GM19239 (cell line): ENCODE measurements at regions not wholly inside any gene's neighbourhood (a gene's known extent, or its start where the extent isn't known, plus 50 kb on each side); places are given as distances from the start of the nearest gene placed in this dataset.
"Not testable (repeated sequence)": the region's sequence is repeated elsewhere in the genome, so short reads cannot be mapped to it uniquely, and the experiment has no call there.

Source experiments
- DNase-seq: peaks from one replicate; pipeline ENCODE4 v3.0.0; 2011; ENCODE audit warnings: low spot score; ENCODE audit not compliant: insufficient read length
- FAIRE-seq: peaks from 2 replicates; lab custom pipeline; 2011; peaks lifted over from hg19 to GRCh38; lab: Jason Lieb, UNC

DNA sequence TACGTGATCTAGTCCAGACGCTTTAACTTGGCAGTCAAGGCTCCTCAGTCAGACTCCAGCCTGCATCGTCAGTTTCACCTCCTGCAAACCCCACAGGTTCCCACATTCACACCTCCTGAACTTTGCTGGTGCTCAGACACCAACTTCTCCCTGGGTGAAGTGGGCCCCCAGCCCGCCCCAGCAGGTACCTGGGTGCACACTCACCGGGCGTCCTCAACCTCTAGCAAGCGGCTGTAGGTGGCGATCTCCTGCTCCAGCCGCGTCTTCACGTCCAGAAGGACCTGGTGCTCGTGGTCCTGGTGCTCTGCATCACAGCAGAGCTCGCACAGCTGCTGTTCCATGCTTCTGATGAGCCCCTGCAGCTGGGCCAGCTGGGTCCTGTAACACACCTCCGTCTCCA lies 122.9 kb downstream of the TNFRSF13B start:
- FAIRE-seq, DNase-seq: not testable (repeated sequence)

DNA sequence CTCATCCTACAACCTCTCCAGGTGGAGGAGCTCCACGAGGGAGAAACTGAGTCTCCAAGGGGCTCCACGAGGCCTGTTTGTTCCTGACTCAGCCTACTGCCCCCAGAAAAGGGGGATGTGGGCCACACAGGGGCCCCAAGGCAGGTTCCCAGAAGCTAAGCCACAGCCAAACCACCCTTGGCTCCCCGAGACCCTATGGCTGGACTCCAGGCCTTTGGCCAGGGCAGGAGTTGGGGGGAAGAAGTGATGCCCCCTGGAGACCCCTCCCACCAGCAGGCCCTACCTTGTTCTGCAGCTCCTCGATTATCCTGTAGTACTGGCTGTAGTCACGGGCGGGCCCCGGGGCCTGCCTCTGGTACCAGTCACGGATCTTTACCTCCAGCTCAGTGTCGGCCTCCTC lies 126.8 kb downstream of the TNFRSF13B start:
- FAIRE-seq = not testable (repeated sequence)

DNA sequence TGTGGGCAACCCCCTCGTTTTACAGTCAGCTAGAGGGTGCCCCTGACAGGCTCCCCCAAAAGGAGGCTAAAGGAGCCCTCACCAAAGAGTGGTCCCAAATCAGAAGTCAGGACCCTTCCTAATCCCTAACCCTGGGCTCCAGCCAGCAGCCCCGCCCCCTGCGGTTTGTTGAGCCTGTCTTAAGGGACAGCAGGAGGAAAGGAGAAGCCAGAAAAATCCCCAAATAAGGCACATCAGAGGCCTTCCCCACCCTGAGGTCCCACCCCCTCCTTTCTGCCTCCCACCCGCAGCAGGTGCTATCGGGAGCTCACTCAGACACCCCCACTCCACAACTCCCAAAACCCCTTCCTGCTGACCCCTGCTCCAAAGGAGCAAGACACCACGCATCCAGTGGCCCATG lies 127.2 kb downstream of the TNFRSF13B start:
- FAIRE-seq = not testable (repeated sequence)

More for the DNA sequence above, 126.8 kb downstream of the TNFRSF13B start:
- not testable (repeated sequence) for DNase-seq

GRCh38 chr17:16843511-16843910 lies 128.4 kb downstream of the TNFRSF13B start:
- DNase-seq, FAIRE-seq: not testable (repeated sequence)

More for the DNA sequence above, 127.2 kb downstream of the TNFRSF13B start:
- DNase-seq = not testable (repeated sequence)

DNA sequence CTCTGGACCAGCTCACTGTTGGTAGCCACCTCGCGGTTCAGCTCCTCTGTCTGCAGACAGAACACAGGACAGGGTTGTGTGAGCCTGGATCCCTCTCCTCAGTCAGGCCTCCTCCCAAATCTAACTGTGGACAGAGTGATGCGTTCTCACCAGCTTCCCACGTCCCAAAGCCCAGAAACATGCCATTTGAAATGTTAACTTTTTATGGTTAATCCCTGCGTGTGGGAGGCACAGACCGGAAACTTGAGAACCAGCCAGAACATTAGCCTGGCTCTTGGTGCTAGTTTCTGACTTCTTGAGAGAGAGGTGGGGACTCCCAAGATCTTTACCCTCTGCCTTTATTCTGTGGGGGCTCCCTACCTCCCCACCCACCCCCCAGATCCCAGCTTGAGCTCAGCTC lies 129.6 kb downstream of the TNFRSF13B start:
- not testable (repeated sequence) for DNase-seq, FAIRE-seq

GRCh38 chr17:16841896-16842295 lies 130.0 kb downstream of the TNFRSF13B start:
- FAIRE-seq = not testable (repeated sequence)

GRCh38 chr17:16840219-16840618 lies 131.7 kb downstream of the TNFRSF13B start:
- DNase-seq, FAIRE-seq: not testable (repeated sequence)

More at GRCh38 chr17:16841896-16842295, 130.0 kb downstream of the TNFRSF13B start:
- DNase-seq = not testable (repeated sequence)

- DNase-seq, FAIRE-seq: not testable (repeated sequence)
These were observed 132.4 kb downstream of the TNFRSF13B start for GRCh38 chr17:16839242-16840175.

- not testable (repeated sequence) for DNase-seq, FAIRE-seq
These were observed 133.1 kb downstream of the TNFRSF13B start for GRCh38 chr17:16838795-16839194.

DNA sequence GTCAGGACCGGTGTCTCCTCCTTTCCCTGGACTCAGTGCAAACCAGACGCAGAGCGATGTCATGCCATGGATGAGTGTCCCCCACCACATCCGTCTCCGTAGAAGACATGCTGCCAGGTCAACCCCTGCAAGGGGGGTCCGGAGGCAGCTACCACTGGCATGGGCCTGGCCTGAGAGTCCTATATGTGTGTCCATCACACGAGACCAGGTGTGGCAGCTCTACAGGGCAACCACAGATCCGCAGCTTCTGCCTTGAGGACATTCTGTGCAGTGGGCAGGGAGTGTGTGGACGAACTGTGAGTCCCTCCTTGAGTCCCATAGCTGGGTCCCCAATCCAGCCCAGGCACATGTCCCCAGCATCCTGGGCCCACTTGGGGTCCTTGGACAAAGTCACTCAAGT lies 133.6 kb downstream of the TNFRSF13B start:
- not testable (repeated sequence) for DNase-seq, FAIRE-seq

DNA sequence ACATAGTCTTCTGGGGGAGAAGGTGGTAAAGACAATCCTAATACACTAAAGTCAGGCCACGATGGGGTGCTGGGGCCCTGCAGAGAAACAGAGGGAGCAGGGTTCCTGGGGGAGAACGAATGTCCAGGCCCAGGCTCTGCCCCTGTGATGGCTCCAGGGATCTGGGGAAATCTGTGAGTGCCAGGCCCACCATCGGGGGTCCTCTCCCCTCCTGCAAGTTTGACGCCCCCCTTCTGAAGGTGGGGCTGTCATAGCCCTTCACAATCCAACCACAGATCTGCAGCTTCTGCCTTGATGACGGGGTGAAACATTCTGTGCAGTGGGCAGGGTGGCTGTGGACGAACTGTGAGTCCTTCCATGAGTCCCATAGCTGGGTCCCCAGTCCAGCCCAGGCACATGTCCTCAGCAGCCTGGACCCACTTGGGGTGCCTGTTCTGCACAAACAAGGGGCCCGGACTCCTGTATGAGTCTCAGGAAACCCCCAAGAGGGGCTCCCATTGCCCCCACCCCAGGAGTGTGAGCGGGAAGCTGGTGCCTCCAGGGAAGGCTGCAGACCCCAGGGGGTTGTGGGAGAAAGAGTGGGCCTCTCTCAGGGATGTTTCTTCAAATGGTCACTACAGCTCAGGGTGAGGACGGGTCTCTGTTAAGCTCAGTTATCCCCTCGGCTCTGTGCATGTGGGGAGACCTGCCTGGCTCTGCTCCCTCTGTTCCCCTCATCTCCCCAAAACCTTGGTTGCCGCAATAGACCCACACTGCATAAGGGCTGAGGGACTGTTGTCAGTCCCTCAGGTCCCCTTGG lies 134.3 kb downstream of the TNFRSF13B start:
- not testable (repeated sequence) for FAIRE-seq, DNase-seq

DNA sequence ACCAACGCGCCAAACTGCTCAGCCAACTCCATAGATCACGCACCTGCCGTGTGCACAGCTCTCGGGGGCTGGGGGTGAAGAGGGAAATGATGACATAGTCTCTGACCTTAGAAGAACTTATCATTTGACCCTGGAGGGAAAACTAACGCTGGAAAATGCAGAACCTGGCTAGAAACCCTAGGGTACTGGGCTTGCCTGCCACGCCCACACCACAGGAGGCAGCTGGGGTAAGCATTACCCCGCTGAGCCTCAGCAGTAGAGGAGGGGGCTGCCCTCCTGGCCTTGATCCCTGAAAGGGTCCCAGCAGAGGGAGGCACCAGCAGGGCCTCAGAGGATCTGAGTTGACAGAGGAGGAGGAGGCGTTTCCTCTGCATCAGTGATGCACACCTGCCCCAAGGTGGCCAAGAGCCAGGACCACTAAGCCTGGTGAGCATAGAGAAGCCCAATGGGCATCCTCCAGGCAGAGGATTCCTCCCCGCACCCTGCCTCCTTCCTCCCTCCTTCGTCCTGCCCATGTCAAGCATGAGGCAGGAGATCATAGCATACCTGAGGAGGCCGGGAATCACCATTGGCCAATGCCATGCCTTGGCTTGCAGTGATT lies 135.5 kb downstream of the TNFRSF13B start:
- FAIRE-seq, DNase-seq: not testable (repeated sequence)

DNA sequence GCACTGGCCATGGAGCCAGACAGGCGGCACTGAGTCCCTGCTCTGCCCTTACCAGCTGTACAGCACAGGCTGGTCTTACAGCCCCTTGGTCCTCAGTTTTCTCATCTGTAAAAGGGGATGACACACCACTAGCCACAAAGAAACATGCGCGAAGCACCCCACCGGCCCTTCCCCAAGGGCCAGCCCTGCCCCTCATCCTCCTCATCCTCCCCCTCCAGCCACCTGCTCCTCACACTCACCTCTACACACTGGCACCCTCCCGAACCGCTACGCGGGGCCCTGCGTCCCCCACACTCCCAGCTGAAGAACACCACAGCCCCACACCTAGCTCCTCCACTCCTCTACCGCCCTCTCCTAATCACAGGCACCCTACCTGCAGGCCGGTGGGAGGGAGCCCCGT lies 138.4 kb downstream of the TNFRSF13B start:
- not testable (repeated sequence) for DNase-seq, FAIRE-seq

GRCh38 chr17:16832853-16833252 lies 139.1 kb downstream of the TNFRSF13B start:
- not testable (repeated sequence) for DNase-seq, FAIRE-seq

GRCh38 chr17:16832206-16832605 lies 139.7 kb downstream of the TNFRSF13B start:
- DNase-seq, FAIRE-seq: not testable (repeated sequence)

GRCh38 chr17:16830770-16831169 lies 140.7 kb downstream of the CCDC144A start:
- not testable (repeated sequence) for FAIRE-seq, DNase-seq

DNA sequence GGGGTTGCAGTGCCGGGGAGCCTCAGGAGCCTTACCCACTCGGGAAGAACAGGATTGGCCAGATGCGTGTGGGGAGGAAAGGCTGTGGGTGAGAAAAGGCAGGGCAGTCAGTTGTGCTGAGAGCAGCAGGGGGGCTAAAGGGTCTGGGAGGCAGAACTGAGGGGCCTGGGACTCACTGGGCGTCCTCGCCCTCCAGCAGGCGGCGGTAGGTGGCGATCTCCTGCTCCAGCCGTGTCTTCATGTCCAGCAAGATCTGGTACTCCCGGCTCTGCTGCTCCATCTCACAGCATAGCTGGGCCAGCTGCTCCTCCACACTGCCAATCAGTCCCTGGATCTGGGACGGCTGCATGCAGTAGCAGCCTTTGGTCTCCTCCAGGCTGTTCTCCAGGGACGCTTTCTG lies 140.2 kb downstream of the CCDC144A start:
- not testable (repeated sequence) for DNase-seq, FAIRE-seq
